Left ventricle myocardium inferior (tissue), 1 donor: ENCODE measurements at regions not wholly inside any gene's neighbourhood (a gene's known extent, or its start where the extent isn't known, plus 50 kb on each side); places are given as distances from the start of the nearest gene placed in this dataset.

Source experiments
- DNase-seq: peaks from one replicate; pipeline ENCODE4 v3.0.0-alpha.2; 2020
- H3K27ac ChIP-seq: fragments of 200-600 bp; replicated peaks from 2 replicates; pipeline ENCODE4 v1.8.0; 2021
- H3K27me3 ChIP-seq: fragments of 200-600 bp; 2 replicates; pipeline ENCODE4 v1.8.0; 2021; ENCODE audit warnings: low read depth
- H3K36me3 ChIP-seq: fragments of 200-600 bp; 2 replicates; pipeline ENCODE4 v1.8.0; 2021
- H3K4me1 ChIP-seq: fragments of 200-600 bp; 2 replicates; pipeline ENCODE4 v1.8.0; 2021
- H3K4me3 ChIP-seq: fragments of 200-600 bp; 2 replicates; pipeline ENCODE4 v1.8.0; 2021; ENCODE audit warnings: mild to moderate bottlenecking, moderate library complexity
- H3K9me3 ChIP-seq: fragments of 200-600 bp; replicated peaks from 2 replicates; pipeline ENCODE4 v1.8.0; 2021
- CTCF ChIP-seq: fragments of 200-600 bp; IDR thresholded peaks from 2 replicates; pipeline ENCODE4 v1.8.0; 2021; ENCODE audit warnings: antibody characterized with exemption, mild to moderate bottlenecking, borderline replicate concordance
- intact Hi-C: fragments of 100-400 bp; cut with micrococcal nuclease; formaldehyde crosslinking; loops from one replicate; pipeline ENCODE4 v1.11.0; 2022
- donor health status: DM: no; HTN: yes; CAD: no; lungs with severe emphysema.

GRCh38 chr5:174314261-174314660 is 268.8 kb downstream of the NSG2 start:
- Histone ChIP-seq H3K4me3 (no peak overlapping the region), H3K36me3 (no peaks in the 10 kb centered on the region), H3K4me1 (peaks cover 15% of the 10 kb centered on the region), H3K9me3 (no peaks in the 10 kb centered on the region), H3K27ac (no peak overlapping the region), H3K27me3 (peaks cover 53% of the 10 kb centered on the region)
- no peak for TF ChIP-seq CTCF
- intact Hi-C loops: loop anchor here (10.0 kb wide), 1 partner anchor 269 kb away; the partner anchor contains the start of gene NSG2
- no peak for DNase-seq

- Histone ChIP-seq H3K36me3 (no peaks in the 10 kb centered on the region), H3K9me3 (no peaks in the 10 kb centered on the region), H3K4me1 (peaks cover 15% of the 10 kb centered on the region), H3K4me3 (no peak overlapping the region), H3K27ac (no peak overlapping the region), H3K27me3 (peaks cover 64% of the 10 kb centered on the region)
- intact Hi-C loops: loop anchor here (10.0 kb wide), 1 partner anchor 271 kb away; the partner anchor contains the start of gene NSG2
- no peak for DNase-seq
- no peak for TF ChIP-seq CTCF
Measured at GRCh38 chr5:174315471-174315870, 270.0 kb downstream of the NSG2 start.

GRCh38 chr5:174315871-174316270 is 270.4 kb downstream of the NSG2 start:
- H3K9me3 ChIP-seq: no peaks in the 10 kb centered on the region
- no peak overlapping the region for H3K27ac ChIP-seq
- H3K4me1 ChIP-seq: peaks cover 15% of the 10 kb centered on the region
- no peaks in the 10 kb centered on the region for H3K36me3 ChIP-seq
- no peak overlapping the region for H3K4me3 ChIP-seq
- H3K27me3 ChIP-seq: peaks cover 61% of the 10 kb centered on the region
- intact Hi-C loops: loop anchor here (10.0 kb wide), 1 partner anchor 271 kb away; the partner anchor contains the start of gene NSG2
- no peak for DNase-seq
- no peak for TF ChIP-seq CTCF

GRCh38 chr5:174316326-174316725 is 270.8 kb downstream of the NSG2 start:
- Histone ChIP-seq H3K27me3 (peaks cover 61% of the 10 kb centered on the region), H3K27ac (no peak overlapping the region), H3K9me3 (no peaks in the 10 kb centered on the region), H3K4me1 (peaks cover 14% of the 10 kb centered on the region), H3K4me3 (no peak overlapping the region), H3K36me3 (no peaks in the 10 kb centered on the region)
- intact Hi-C loops: loop anchor here (10.0 kb wide), 1 partner anchor 272 kb away; the partner anchor contains the start of gene NSG2
- TF ChIP-seq CTCF: no peak
- no peak for DNase-seq

GRCh38 chr5:174317256-174317894 is 271.9 kb downstream of the NSG2 start:
- no peak for DNase-seq
- Histone ChIP-seq H3K4me3 (no peak overlapping the region), H3K4me1 (peaks cover 3% of the 10 kb centered on the region), H3K9me3 (no peaks in the 10 kb centered on the region), H3K27ac (no peak overlapping the region), H3K36me3 (no peaks in the 10 kb centered on the region), H3K27me3 (peaks cover 61% of the 10 kb centered on the region)
- intact Hi-C loops: loop anchor here (10.0 kb wide), 1 partner anchor 273 kb away; the partner anchor contains the start of gene NSG2
- peak; percentile 82 for TF ChIP-seq CTCF
